SK-N-SH treated with all-trans-retinoic acid at 6 μM for 48 hours (cell line): ENCODE measurements at regions not wholly inside any gene's neighbourhood (a gene's known extent, or its start where the extent isn't known, plus 50 kb on each side); places are given as distances from the start of the nearest gene placed in this dataset.
"Not testable (repeated sequence)": the region's sequence is repeated elsewhere in the genome, so short reads cannot be mapped to it uniquely, and the experiment has no call there.

Source experiments
- BACH2 ChIP-seq: fragments of 250-450 bp; sonication (Bioruptor Pico); IDR thresholded peaks from 2 replicates; pipeline ENCODE4 v1.9.0; 2021; ENCODE audit warnings: mild to moderate bottlenecking, borderline replicate concordance
- CSDC2 ChIP-seq: fragments of 250-450 bp; sonication (Bioruptor Pico); IDR thresholded peaks from 2 replicates; pipeline ENCODE4 v1.5.0; 2020; ENCODE audit warnings: mild to moderate bottlenecking, moderate library complexity
- CSRNP3 ChIP-seq: fragments of 250-450 bp; sonication (Bioruptor Pico); IDR thresholded peaks from 2 replicates; pipeline ENCODE4 v1.5.1; 2021; ENCODE audit warnings: mild to moderate bottlenecking, moderate library complexity
- PPARA ChIP-seq: fragments of 250-450 bp; sonication (Bioruptor Pico); IDR thresholded peaks from 2 replicates; pipeline ENCODE4 v1.5.0; 2020; ENCODE audit warnings: mild to moderate bottlenecking, borderline replicate concordance
- RARB ChIP-seq: fragments of 250-450 bp; sonication (Bioruptor Pico); IDR thresholded peaks from 2 replicates; pipeline ENCODE4 v1.8.0; 2021; ENCODE audit warnings: mild to moderate bottlenecking, moderate library complexity
- TCF4 ChIP-seq: fragments of 250-450 bp; sonication (Bioruptor Pico); IDR thresholded peaks from 2 replicates; pipeline ENCODE4 v1.8.0; 2021; ENCODE audit warnings: mild to moderate bottlenecking, moderate library complexity, borderline replicate concordance
- TOX ChIP-seq: fragments of 250-450 bp; sonication (Bioruptor Pico); IDR thresholded peaks from 2 replicates; pipeline ENCODE4 v1.8.0; 2021; ENCODE audit warnings: mild to moderate bottlenecking, moderate library complexity, borderline replicate concordance
- ZFP3 ChIP-seq: fragments of 250-450 bp; sonication (Bioruptor Pico); IDR thresholded peaks from 2 replicates; pipeline ENCODE4 v1.5.0; 2020; ENCODE audit warnings: mild to moderate bottlenecking, moderate library complexity
- ZFP30 ChIP-seq: fragments of 450-650 bp; formaldehyde crosslinking; IDR thresholded peaks from 2 replicates; pipeline ENCODE4 v1.5.0; 2022; ENCODE audit warnings: mild to moderate bottlenecking, moderate library complexity
- ZNF565 ChIP-seq: fragments of 450-650 bp; formaldehyde crosslinking; conservative IDR thresholded peaks from 2 replicates; pipeline ENCODE4 v1.5.0; 2020; ENCODE audit warnings: low read depth, mild to moderate bottlenecking, moderate library complexity

GRCh38 chr21:8398870-8399437 is 2122.4 kb upstream of the TPTE start:
- TF ChIP-seq ZFP3 (CRISPR knock-in tag); TCF4; ZFP30 (CRISPR knock-in tag); TOX (CRISPR knock-in tag); BACH2 (CRISPR knock-in tag); RARB (CRISPR knock-in tag); ZNF565 (CRISPR knock-in tag); PPARA (CRISPR knock-in tag); CSRNP3 (CRISPR knock-in tag); CSDC2 (CRISPR knock-in tag): not testable (repeated sequence)
